GM23338 (cell line): ENCODE measurements at regions not wholly inside any gene's neighbourhood (a gene's known extent, or its start where the extent isn't known, plus 50 kb on each side); places are given as distances from the start of the nearest gene placed in this dataset.

Experiments used
- ATAC-seq: fragments of 200-7000 bp; cut with Tn5 transposase; 3 replicates; pipeline ENCODE4 v1.9.1; 2020
- DNase-seq: peaks from one replicate; pipeline ENCODE4 v3.0.0-alpha.2; 2015; ENCODE audit warnings: low spot score
- H2AFZ ChIP-seq: fragments of 200-600 bp; sonication (generic); 2 replicates; pipeline ENCODE4 v1.8.0; 2016; ENCODE audit warnings: antibody characterized with exemption, mild to moderate bottlenecking, moderate library complexity
- H3F3A ChIP-seq: fragments of 200-600 bp; sonication (generic); replicated peaks from 2 replicates; pipeline ENCODE4 v1.8.0; 2017; ENCODE audit warnings: antibody characterized with exemption, mixed run types, low read depth
- H3K27ac ChIP-seq: fragments of 200-600 bp; sonication (generic); 2 replicates; pipeline ENCODE4 v1.6.1; 2016; ENCODE audit warnings: low read depth
- H3K27me3 ChIP-seq: fragments of 200-600 bp; sonication (generic); 2 replicates; pipeline ENCODE4 v1.8.0; 2016; ENCODE audit warnings: mild to moderate bottlenecking, mixed run types, moderate library complexity; ENCODE audit not compliant: insufficient read depth
- H3K36me3 ChIP-seq: fragments of 200-600 bp; sonication (generic); 2 replicates; pipeline ENCODE4 v1.8.0; 2016; ENCODE audit warnings: mild to moderate bottlenecking; ENCODE audit not compliant: insufficient read depth
- H3K4me1 ChIP-seq: fragments of 200-600 bp; sonication (generic); 2 replicates; pipeline ENCODE4 v1.8.0; 2016; ENCODE audit warnings: mild to moderate bottlenecking, moderate library complexity; ENCODE audit not compliant: insufficient read depth
- H3K4me2 ChIP-seq: fragments of 200-600 bp; sonication (generic); 2 replicates; pipeline ENCODE4 v1.7.1; 2017; ENCODE audit warnings: mixed run types
- H3K4me3 ChIP-seq: fragments of 200-600 bp; sonication (generic); 2 replicates; pipeline ENCODE4 v1.6.1; 2016; ENCODE audit warnings: mixed run types
- H3K79me2 ChIP-seq: fragments of 200-600 bp; sonication (generic); replicated peaks from 2 replicates; pipeline ENCODE4 v1.8.0; 2017; ENCODE audit warnings: mild to moderate bottlenecking; ENCODE audit not compliant: insufficient read depth
- H3K9me2 ChIP-seq: fragments of 200-600 bp; sonication (generic); 2 replicates; pipeline ENCODE4 v1.8.0; 2017; ENCODE audit not compliant: insufficient read depth
- H4K20me1 ChIP-seq: fragments of 200-600 bp; sonication (generic); replicated peaks from 2 replicates; pipeline ENCODE4 v1.8.0; 2017; ENCODE audit warnings: mild to moderate bottlenecking; ENCODE audit not compliant: insufficient read depth
- H3K27ac Mint-ChIP-seq: 2 replicates; pipeline ENCODE4 v1.8.0; 2020; ENCODE audit warnings: inconsistent platforms, mild to moderate bottlenecking, moderate library complexity, mixed read lengths
- H3K27me3 Mint-ChIP-seq: 3 replicates; pipeline ENCODE4 v1.8.0; 2022; ENCODE audit warnings: low read depth, mild to moderate bottlenecking, moderate library complexity, mixed read lengths, inconsistent platforms; ENCODE audit not compliant: insufficient read depth, poor library complexity
- H3K36me3 Mint-ChIP-seq: 3 replicates; pipeline ENCODE4 v1.8.0; 2021; ENCODE audit warnings: low read depth, mild to moderate bottlenecking, inconsistent platforms, moderate library complexity, mixed read lengths
- H3K4me1 Mint-ChIP-seq: 3 replicates; pipeline ENCODE4 v1.8.0; 2020; ENCODE audit warnings: mild to moderate bottlenecking, inconsistent platforms, mixed read lengths
- H3K4me3 Mint-ChIP-seq: 3 replicates; pipeline ENCODE4 v1.8.0; 2021; ENCODE audit warnings: moderate library complexity, mild to moderate bottlenecking, inconsistent platforms, mixed read lengths
- H3K9me3 Mint-ChIP-seq: 3 replicates; pipeline ENCODE4 v1.8.0; 2020; ENCODE audit warnings: moderate library complexity, mild to moderate bottlenecking, inconsistent platforms, mixed read lengths
- CREB1 ChIP-seq: fragments of 250-450 bp; sonication (Bioruptor Pico); IDR thresholded peaks from 2 replicates; pipeline ENCODE4 v1.5.0; 2020; ENCODE audit warnings: low read depth, mild to moderate bottlenecking, moderate library complexity
- EZH2 ChIP-seq: fragments of 200-600 bp; sonication (generic); IDR thresholded peaks from one replicate; pipeline ENCODE4 v1.8.0; 2017; ENCODE audit warnings: antibody characterized with exemption, mild to moderate bottlenecking, low read depth; ENCODE audit not compliant: unreplicated experiment
- EZH2phosphoT487 ChIP-seq: fragments of 200-600 bp; sonication (generic); IDR thresholded peaks from one replicate; pipeline ENCODE4 v1.8.1; 2018; ENCODE audit warnings: antibody characterized with exemption; ENCODE audit not compliant: unreplicated experiment
- JUNB ChIP-seq: IDR thresholded peaks from one replicate; pipeline ENCODE4 v1.6.1; 2016; ENCODE audit warnings: antibody characterized with exemption; ENCODE audit not compliant: unreplicated experiment
- NANOG ChIP-seq: IDR thresholded peaks from 2 replicates; pipeline ENCODE4 v1.6.1; 2016; ENCODE audit warnings: antibody characterized with exemption, borderline replicate concordance
- POLR2AphosphoS5 ChIP-seq: IDR thresholded peaks from 2 replicates; pipeline ENCODE4 v1.6.1; 2016; ENCODE audit warnings: antibody characterized with exemption, low read depth
- STAT1 ChIP-seq: IDR thresholded peaks from one replicate; pipeline ENCODE4 v1.6.1; 2016; ENCODE audit warnings: antibody characterized with exemption; ENCODE audit not compliant: unreplicated experiment
- ZNF114 ChIP-seq: fragments of 250-450 bp; sonication (Bioruptor Pico); IDR thresholded peaks from 2 replicates; pipeline ENCODE4 v1.5.0; 2020; ENCODE audit warnings: mild to moderate bottlenecking, moderate library complexity
- ZNF331 ChIP-seq: fragments of 250-450 bp; sonication (Bioruptor Pico); IDR thresholded peaks from 2 replicates; pipeline ENCODE4 v1.5.0; 2020; ENCODE audit warnings: low read depth, mild to moderate bottlenecking, moderate library complexity
- TF ChIP-seq, protein P1 (sequence below): IDR thresholded peaks from one replicate; pipeline ENCODE4 v1.6.1; 2018; ENCODE audit warnings: antibody characterized with exemption; ENCODE audit not compliant: unreplicated experiment
- TF ChIP-seq, protein P2 (sequence below), 2 experiments: fragments of 200-600 bp in 1 of 2; sonication (generic) in 1 of 2; conservative IDR thresholded peaks; 2 replicates each; pipeline versions ENCODE4 v1.5.1 to v1.6.1; 2016 to 2017; ENCODE audit warnings: antibody characterized with exemption in 2 of 2, low read depth in 2 of 2, mild to moderate bottlenecking in 2 of 2, moderate library complexity in 1 of 2
- TF ChIP-seq, protein P3 (sequence below): IDR thresholded peaks from 2 replicates; pipeline ENCODE4 v1.6.1; 2016; ENCODE audit warnings: antibody characterized with exemption
- TF ChIP-seq, protein P4 (sequence below): fragments of 250-450 bp; sonication (Bioruptor Pico); IDR thresholded peaks from 2 replicates; pipeline ENCODE4 v1.5.0; 2020; ENCODE audit warnings: mild to moderate bottlenecking, moderate library complexity

DNA sequence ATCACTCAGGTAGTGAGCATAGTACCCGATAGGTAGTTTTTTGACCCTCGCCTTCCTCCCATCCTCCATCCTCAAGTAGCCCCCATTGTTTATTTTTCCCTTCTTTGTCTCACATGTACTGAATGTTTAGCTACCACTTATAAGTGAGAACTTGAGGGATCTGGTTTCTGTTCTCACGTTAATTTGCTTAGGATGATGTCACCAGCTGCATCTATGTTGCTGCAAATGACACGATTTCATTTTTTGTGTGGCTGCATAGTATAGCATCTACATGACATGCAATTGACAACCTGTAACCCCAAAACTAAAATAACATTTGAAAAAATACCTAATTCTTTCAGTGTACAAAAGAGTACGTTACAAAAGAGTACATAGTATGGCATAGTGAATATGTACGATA is 254.0 kb upstream of the NOVA1 start:
- no peaks in the 10 kb centered on the region for H3K27me3 Mint-ChIP-seq
- H3K4me1 Mint-ChIP-seq = no peaks in the 10 kb centered on the region
- no peaks in the 10 kb centered on the region; the same call in 2 of the 3 replicates for H3K36me3 Mint-ChIP-seq
- no peak overlapping the region for H3K4me3 Mint-ChIP-seq
- TF ChIP-seq, protein P1, sequence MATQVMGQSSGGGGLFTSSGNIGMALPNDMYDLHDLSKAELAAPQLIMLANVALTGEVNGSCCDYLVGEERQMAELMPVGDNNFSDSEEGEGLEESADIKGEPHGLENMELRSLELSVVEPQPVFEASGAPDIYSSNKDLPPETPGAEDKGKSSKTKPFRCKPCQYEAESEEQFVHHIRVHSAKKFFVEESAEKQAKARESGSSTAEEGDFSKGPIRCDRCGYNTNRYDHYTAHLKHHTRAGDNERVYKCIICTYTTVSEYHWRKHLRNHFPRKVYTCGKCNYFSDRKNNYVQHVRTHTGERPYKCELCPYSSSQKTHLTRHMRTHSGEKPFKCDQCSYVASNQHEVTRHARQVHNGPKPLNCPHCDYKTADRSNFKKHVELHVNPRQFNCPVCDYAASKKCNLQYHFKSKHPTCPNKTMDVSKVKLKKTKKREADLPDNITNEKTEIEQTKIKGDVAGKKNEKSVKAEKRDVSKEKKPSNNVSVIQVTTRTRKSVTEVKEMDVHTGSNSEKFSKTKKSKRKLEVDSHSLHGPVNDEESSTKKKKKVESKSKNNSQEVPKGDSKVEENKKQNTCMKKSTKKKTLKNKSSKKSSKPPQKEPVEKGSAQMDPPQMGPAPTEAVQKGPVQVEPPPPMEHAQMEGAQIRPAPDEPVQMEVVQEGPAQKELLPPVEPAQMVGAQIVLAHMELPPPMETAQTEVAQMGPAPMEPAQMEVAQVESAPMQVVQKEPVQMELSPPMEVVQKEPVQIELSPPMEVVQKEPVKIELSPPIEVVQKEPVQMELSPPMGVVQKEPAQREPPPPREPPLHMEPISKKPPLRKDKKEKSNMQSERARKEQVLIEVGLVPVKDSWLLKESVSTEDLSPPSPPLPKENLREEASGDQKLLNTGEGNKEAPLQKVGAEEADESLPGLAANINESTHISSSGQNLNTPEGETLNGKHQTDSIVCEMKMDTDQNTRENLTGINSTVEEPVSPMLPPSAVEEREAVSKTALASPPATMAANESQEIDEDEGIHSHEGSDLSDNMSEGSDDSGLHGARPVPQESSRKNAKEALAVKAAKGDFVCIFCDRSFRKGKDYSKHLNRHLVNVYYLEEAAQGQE = no peak
- TF ChIP-seq, protein P2, sequence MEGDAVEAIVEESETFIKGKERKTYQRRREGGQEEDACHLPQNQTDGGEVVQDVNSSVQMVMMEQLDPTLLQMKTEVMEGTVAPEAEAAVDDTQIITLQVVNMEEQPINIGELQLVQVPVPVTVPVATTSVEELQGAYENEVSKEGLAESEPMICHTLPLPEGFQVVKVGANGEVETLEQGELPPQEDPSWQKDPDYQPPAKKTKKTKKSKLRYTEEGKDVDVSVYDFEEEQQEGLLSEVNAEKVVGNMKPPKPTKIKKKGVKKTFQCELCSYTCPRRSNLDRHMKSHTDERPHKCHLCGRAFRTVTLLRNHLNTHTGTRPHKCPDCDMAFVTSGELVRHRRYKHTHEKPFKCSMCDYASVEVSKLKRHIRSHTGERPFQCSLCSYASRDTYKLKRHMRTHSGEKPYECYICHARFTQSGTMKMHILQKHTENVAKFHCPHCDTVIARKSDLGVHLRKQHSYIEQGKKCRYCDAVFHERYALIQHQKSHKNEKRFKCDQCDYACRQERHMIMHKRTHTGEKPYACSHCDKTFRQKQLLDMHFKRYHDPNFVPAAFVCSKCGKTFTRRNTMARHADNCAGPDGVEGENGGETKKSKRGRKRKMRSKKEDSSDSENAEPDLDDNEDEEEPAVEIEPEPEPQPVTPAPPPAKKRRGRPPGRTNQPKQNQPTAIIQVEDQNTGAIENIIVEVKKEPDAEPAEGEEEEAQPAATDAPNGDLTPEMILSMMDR (conservative IDR thresholded peaks at IDR 0.05; ENCODE audit: low read depth in 2 of 2) = no peak
- TF ChIP-seq ZNF331 (no peak), NANOG (no peak), JUNB (no peak), POLR2AphosphoS5 (no peak), CREB1 (CRISPR knock-in tag) (no peak), EZH2 (no peak), ZNF114 (CRISPR knock-in tag) (no peak), STAT1 (no peak), EZH2phosphoT487 (no peak)
- TF ChIP-seq, protein P3, sequence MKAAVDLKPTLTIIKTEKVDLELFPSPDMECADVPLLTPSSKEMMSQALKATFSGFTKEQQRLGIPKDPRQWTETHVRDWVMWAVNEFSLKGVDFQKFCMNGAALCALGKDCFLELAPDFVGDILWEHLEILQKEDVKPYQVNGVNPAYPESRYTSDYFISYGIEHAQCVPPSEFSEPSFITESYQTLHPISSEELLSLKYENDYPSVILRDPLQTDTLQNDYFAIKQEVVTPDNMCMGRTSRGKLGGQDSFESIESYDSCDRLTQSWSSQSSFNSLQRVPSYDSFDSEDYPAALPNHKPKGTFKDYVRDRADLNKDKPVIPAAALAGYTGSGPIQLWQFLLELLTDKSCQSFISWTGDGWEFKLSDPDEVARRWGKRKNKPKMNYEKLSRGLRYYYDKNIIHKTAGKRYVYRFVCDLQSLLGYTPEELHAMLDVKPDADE = no peak
- TF ChIP-seq, protein P4, sequence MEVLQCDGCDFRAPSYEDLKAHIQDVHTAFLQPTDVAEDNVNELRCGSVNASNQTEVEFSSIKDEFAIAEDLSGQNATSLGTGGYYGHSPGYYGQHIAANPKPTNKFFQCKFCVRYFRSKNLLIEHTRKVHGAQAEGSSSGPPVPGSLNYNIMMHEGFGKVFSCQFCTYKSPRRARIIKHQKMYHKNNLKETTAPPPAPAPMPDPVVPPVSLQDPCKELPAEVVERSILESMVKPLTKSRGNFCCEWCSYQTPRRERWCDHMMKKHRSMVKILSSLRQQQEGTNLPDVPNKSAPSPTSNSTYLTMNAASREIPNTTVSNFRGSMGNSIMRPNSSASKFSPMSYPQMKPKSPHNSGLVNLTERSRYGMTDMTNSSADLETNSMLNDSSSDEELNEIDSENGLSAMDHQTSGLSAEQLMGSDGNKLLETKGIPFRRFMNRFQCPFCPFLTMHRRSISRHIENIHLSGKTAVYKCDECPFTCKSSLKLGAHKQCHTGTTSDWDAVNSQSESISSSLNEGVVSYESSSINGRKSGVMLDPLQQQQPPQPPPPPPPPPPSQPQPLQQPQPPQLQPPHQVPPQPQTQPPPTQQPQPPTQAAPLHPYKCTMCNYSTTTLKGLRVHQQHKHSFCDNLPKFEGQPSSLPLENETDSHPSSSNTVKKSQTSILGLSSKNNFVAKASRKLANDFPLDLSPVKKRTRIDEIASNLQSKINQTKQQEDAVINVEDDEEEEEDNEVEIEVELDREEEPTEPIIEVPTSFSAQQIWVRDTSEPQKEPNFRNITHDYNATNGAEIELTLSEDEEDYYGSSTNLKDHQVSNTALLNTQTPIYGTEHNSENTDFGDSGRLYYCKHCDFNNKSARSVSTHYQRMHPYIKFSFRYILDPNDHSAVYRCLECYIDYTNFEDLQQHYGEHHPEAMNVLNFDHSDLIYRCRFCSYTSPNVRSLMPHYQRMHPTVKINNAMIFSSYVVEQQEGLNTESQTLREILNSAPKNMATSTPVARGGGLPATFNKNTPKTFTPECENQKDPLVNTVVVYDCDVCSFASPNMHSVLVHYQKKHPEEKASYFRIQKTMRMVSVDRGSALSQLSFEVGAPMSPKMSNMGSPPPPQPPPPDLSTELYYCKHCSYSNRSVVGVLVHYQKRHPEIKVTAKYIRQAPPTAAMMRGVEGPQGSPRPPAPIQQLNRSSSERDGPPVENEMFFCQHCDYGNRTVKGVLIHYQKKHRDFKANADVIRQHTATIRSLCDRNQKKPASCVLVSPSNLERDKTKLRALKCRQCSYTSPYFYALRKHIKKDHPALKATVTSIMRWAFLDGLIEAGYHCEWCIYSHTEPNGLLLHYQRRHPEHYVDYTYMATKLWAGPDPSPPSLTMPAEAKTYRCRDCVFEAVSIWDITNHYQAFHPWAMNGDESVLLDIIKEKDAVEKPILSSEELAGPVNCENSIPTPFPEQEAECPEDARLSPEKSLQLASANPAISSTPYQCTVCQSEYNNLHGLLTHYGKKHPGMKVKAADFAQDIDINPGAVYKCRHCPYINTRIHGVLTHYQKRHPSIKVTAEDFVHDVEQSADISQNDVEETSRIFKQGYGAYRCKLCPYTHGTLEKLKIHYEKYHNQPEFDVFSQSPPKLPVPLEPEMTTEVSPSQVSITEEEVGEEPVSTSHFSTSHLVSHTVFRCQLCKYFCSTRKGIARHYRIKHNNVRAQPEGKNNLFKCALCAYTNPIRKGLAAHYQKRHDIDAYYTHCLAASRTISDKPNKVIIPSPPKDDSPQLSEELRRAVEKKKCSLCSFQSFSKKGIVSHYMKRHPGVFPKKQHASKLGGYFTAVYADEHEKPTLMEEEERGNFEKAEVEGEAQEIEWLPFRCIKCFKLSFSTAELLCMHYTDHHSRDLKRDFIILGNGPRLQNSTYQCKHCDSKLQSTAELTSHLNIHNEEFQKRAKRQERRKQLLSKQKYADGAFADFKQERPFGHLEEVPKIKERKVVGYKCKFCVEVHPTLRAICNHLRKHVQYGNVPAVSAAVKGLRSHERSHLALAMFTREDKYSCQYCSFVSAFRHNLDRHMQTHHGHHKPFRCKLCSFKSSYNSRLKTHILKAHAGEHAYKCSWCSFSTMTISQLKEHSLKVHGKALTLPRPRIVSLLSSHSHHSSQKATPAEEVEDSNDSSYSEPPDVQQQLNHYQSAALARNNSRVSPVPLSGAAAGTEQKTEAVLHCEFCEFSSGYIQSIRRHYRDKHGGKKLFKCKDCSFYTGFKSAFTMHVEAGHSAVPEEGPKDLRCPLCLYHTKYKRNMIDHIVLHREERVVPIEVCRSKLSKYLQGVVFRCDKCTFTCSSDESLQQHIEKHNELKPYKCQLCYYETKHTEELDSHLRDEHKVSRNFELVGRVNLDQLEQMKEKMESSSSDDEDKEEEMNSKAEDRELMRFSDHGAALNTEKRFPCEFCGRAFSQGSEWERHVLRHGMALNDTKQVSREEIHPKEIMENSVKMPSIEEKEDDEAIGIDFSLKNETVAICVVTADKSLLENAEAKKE (CRISPR knock-in tag) = no peak
- DNase-seq (no peak), ATAC-seq (no peak)
- no peaks in the 10 kb centered on the region for H3K79me2 ChIP-seq
- H3K27ac ChIP-seq = no peak overlapping the region
- no peak overlapping the region for H3K4me3 ChIP-seq
- H3K9me3 Mint-ChIP-seq = no peaks in the 10 kb centered on the region
- no peak overlapping the region for H3K4me2 ChIP-seq
- H3K27me3 ChIP-seq = no peaks in the 10 kb centered on the region
- H3K27ac Mint-ChIP-seq = no peak overlapping the region
- H4K20me1 ChIP-seq = no peaks in the 10 kb centered on the region
- H3F3A ChIP-seq = no peaks in the 10 kb centered on the region
- no peaks in the 10 kb centered on the region for H3K36me3 ChIP-seq
- no peaks in the 10 kb centered on the region for H3K9me2 ChIP-seq
- no peak overlapping the region for H2AFZ ChIP-seq
- no peaks in the 10 kb centered on the region for H3K4me1 ChIP-seq
